ENCODE measurements at regions not wholly inside any gene's neighbourhood (a gene's known extent, or its start where the extent isn't known, plus 50 kb on each side); places are given as distances from the start of the nearest gene placed in this dataset.

DNA sequence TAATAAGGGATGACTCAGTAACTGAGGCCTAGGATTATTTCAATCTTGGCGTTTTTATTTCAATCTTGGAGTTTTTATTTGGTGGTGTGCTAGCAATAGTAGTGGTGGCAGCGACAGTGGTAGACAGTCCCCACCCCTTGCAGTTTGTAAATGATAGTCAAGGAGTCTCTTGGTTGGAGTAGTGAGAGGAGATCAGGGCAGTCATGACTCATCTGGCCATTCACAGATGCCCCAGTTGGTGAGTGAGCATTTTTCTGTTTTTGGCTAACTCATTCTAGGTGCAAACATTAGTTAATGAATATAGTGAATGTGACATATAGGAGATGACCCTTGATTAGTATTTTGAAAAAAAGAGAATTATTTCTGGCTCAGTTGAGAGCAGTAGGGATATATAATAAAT, 93.5 kb upstream of the ADAD1 start:
- CTCF ChIA-PET = no interaction called here
- DNase-seq (ENCODE audit: extremely low spot score) = no peak
- TF ChIP-seq FOXM1 (IDR thresholded peaks at IDR 0.05; ENCODE audit: borderline replicate concordance) (no peak), LEF1 (IDR thresholded peaks at IDR 0.05; ENCODE audit: borderline replicate concordance) (no peak), ZNF384 (IDR thresholded peaks at IDR 0.05) (no peak), L3MBTL2 (conservative IDR thresholded peaks at IDR 0.05) (no peak), HDGF (IDR thresholded peaks at IDR 0.05; ENCODE audit: borderline replicate concordance) (no peak), TARDBP (IDR thresholded peaks at IDR 0.05) (no peak), FOXK2 (IDR thresholded peaks at IDR 0.05) (no peak), SP1 (IDR thresholded peaks at IDR 0.05) (no peak), FOXA1 (IDR thresholded peaks at IDR 0.05) (no peak), ARNT (IDR thresholded peaks at IDR 0.05) (no peak), PKNOX1 (IDR thresholded peaks at IDR 0.05) (no peak), BHLHE40 (IDR thresholded peaks at IDR 0.05; ENCODE audit: borderline replicate concordance) (no peak), SUZ12 (IDR thresholded peaks at IDR 0.05) (no peak), CTBP1 (IDR thresholded peaks at IDR 0.05; ENCODE audit: borderline replicate concordance) (no peak), ELF4 (IDR thresholded peaks at IDR 0.05) (no peak), NFRKB (IDR thresholded peaks at IDR 0.05) (no peak)
- POLR2A ChIA-PET = no interaction called here

- CTCF ChIA-PET = no interaction called here
- no peak for DNase-seq (ENCODE audit: extremely low spot score)
- POLR2A ChIA-PET = no interaction called here
- TF ChIP-seq BHLHE40 (IDR thresholded peaks at IDR 0.05; ENCODE audit: borderline replicate concordance) = no peak
- TF ChIP-seq ARNT (IDR thresholded peaks at IDR 0.05) = no peak
- no peak for TF ChIP-seq ZNF384 (IDR thresholded peaks at IDR 0.05)
- TF ChIP-seq TARDBP (IDR thresholded peaks at IDR 0.05) = no peak
- TF ChIP-seq SUZ12 (IDR thresholded peaks at IDR 0.05) = no peak
- TF ChIP-seq CTBP1 (IDR thresholded peaks at IDR 0.05; ENCODE audit: borderline replicate concordance) = no peak
- no peak for TF ChIP-seq L3MBTL2 (conservative IDR thresholded peaks at IDR 0.05)
- no peak for TF ChIP-seq ELF4 (IDR thresholded peaks at IDR 0.05)
- TF ChIP-seq FOXA1 (IDR thresholded peaks at IDR 0.05) = no peak
- TF ChIP-seq LEF1 (IDR thresholded peaks at IDR 0.05; ENCODE audit: borderline replicate concordance) = no peak
- TF ChIP-seq NFRKB (IDR thresholded peaks at IDR 0.05) = no peak
- no peak for TF ChIP-seq HDGF (IDR thresholded peaks at IDR 0.05; ENCODE audit: borderline replicate concordance)
- no peak for TF ChIP-seq SP1 (IDR thresholded peaks at IDR 0.05)
- TF ChIP-seq FOXK2 (IDR thresholded peaks at IDR 0.05) = no peak
- no peak for TF ChIP-seq PKNOX1 (IDR thresholded peaks at IDR 0.05)
- TF ChIP-seq FOXM1 (IDR thresholded peaks at IDR 0.05; ENCODE audit: borderline replicate concordance) = no peak
Measured at GRCh38 chr4:122293374-122294365, 85.1 kb upstream of the ADAD1 start.

GRCh38 chr4:122297694-122298093, 81.1 kb upstream of the ADAD1 start:
- TF ChIP-seq HDGF (IDR thresholded peaks at IDR 0.05; ENCODE audit: borderline replicate concordance) (no peak), TARDBP (IDR thresholded peaks at IDR 0.05) (no peak), ZNF384 (IDR thresholded peaks at IDR 0.05) (no peak), L3MBTL2 (conservative IDR thresholded peaks at IDR 0.05) (no peak), CTBP1 (IDR thresholded peaks at IDR 0.05; ENCODE audit: borderline replicate concordance) (no peak), ELF4 (IDR thresholded peaks at IDR 0.05) (no peak), ARNT (IDR thresholded peaks at IDR 0.05) (no peak), FOXK2 (IDR thresholded peaks at IDR 0.05) (no peak), FOXA1 (IDR thresholded peaks at IDR 0.05) (no peak), BHLHE40 (IDR thresholded peaks at IDR 0.05; ENCODE audit: borderline replicate concordance) (no peak), SP1 (IDR thresholded peaks at IDR 0.05) (no peak)
- DNase-seq (ENCODE audit: extremely low spot score) = no peak
- POLR2A ChIA-PET = no interaction called here
- CTCF ChIA-PET = no interaction called here

- POLR2A ChIA-PET = no interaction called here
- TF ChIP-seq NFRKB (IDR thresholded peaks at IDR 0.05) = no peak
- no peak for TF ChIP-seq ELF4 (IDR thresholded peaks at IDR 0.05)
- no peak for TF ChIP-seq FOXM1 (IDR thresholded peaks at IDR 0.05; ENCODE audit: borderline replicate concordance)
- TF ChIP-seq BHLHE40 (IDR thresholded peaks at IDR 0.05; ENCODE audit: borderline replicate concordance) = no peak
- no peak for TF ChIP-seq FOXA1 (IDR thresholded peaks at IDR 0.05)
- no peak for TF ChIP-seq HDGF (IDR thresholded peaks at IDR 0.05; ENCODE audit: borderline replicate concordance)
- DNase-seq (ENCODE audit: extremely low spot score) = no peak
- CTCF ChIA-PET = no interaction called here
Measured at GRCh38 chr4:122300776-122301175, 78.0 kb upstream of the ADAD1 start.

DNA sequence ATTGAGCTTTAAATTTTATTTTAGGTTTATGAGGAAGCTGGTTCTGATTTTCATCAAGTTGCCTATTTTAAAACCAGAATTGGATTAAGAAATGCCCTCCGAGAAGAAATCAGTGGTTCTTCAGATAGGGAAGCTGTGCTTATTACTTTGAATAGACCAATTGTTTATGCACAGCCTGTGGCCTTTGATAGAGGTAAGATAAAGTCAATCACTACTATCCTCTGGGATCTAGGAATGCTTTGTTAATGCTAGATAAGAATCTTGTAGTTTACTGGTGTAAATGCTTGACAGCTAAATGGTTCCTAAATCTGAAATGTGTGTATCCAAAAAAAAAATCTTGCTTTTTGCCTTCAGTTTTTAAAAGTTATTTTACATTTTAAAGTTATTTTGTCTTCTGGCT, 73.0 kb upstream of the ADAD1 start:
- POLR2A ChIA-PET = no interaction called here
- no peak for DNase-seq (ENCODE audit: extremely low spot score)
- TF ChIP-seq TARDBP (IDR thresholded peaks at IDR 0.05) = no peak
- TF ChIP-seq CTBP1 (IDR thresholded peaks at IDR 0.05; ENCODE audit: borderline replicate concordance) = no peak
- TF ChIP-seq LEF1 (IDR thresholded peaks at IDR 0.05; ENCODE audit: borderline replicate concordance) = no peak
- CTCF ChIA-PET = no interaction called here

- DNase-seq (ENCODE audit: extremely low spot score) = no peak
- ChIA-PET POLR2A (no interaction called here), CTCF (no interaction called here)
- no peak for TF ChIP-seq TARDBP (IDR thresholded peaks at IDR 0.05)
- TF ChIP-seq PKNOX1 (IDR thresholded peaks at IDR 0.05) = no peak
- no peak for TF ChIP-seq FOXK2 (IDR thresholded peaks at IDR 0.05)
- TF ChIP-seq HDGF (IDR thresholded peaks at IDR 0.05; ENCODE audit: borderline replicate concordance) = no peak
Measured at GRCh38 chr4:122309988-122310626, 68.7 kb upstream of the ADAD1 start.
